ENCODE measurements at regions not wholly inside any gene's neighbourhood (a gene's known extent, or its start where the extent isn't known, plus 50 kb on each side); places are given as distances from the start of the nearest gene placed in this dataset.
A peak's percentile ranks its signal among the peaks of the same experiment; 100 is the strongest.

GRCh38 chr4:144353292-144353691 is 212.8 kb upstream of the GYPA start:
- no peaks in the 10 kb centered on the region for H3K9me3 ChIP-seq (ENCODE audit: control insufficient read depth, low read length)
- H3K27ac ChIP-seq (ENCODE audit: low read depth in 1 of 2, low read length in 2 of 2): no peak overlapping the region
- H3K4me3 ChIP-seq (ENCODE audit: low read length in 2 of 2): no peak overlapping the region
- 56 to 65% methylated on average over 5 of the region's 5 CpGs for WGBS, 2 donors
- no peaks in the 10 kb centered on the region for H3K36me3 ChIP-seq (ENCODE audit: control insufficient read depth in 1 of 2, insufficient read depth in 2 of 2, low read length in 1 of 2)
- ATAC-seq (ENCODE audit: low FRiP score) (no peak), DNase-seq (no peak)
- H3K4me1 ChIP-seq (ENCODE audit: control insufficient read depth in 1 of 2, insufficient read depth in 2 of 2, low read length in 2 of 2): no peaks in the 10 kb centered on the region
- no peaks in the 10 kb centered on the region for H3K27me3 ChIP-seq (ENCODE audit: control insufficient read depth in 1 of 2, insufficient read depth in 2 of 2, low read length in 1 of 2)
- intact Hi-C loops (cut with DNase I): no loop called here

GRCh38 chr4:144355811-144356757 is 215.6 kb upstream of the GYPA start:
- ATAC-seq (ENCODE audit: low FRiP score) (peak; percentile 30), DNase-seq (peak in 1 of 2 donors; percentile 51)
- WGBS, 2 donors: 22 to 27% methylated on average over 10 of the region's 10 CpGs

GRCh38 chr4:144356941-144357381 is 216.4 kb upstream of the GYPA start:
- 61 to 64% methylated on average over 9 of the region's 9 CpGs for WGBS, 2 donors
- Histone ChIP-seq H3K36me3 (ENCODE audit: control insufficient read depth in 1 of 2, insufficient read depth in 2 of 2, low read length in 1 of 2) (no peaks in the 10 kb centered on the region), H3K9me3 (ENCODE audit: control insufficient read depth, low read length) (no peaks in the 10 kb centered on the region), H3K4me3 (ENCODE audit: low read length in 2 of 2) (no peak overlapping the region), H3K27me3 (ENCODE audit: control insufficient read depth in 1 of 2, insufficient read depth in 2 of 2, low read length in 1 of 2) (no peaks in the 10 kb centered on the region), H3K27ac (ENCODE audit: low read depth in 1 of 2, low read length in 2 of 2) (no peak overlapping the region), H3K4me1 (ENCODE audit: control insufficient read depth in 1 of 2, insufficient read depth in 2 of 2, low read length in 2 of 2) (no peaks in the 10 kb centered on the region)
- DNase-seq: no peak
- intact Hi-C loops (cut with DNase I): no loop called here
- no peak for ATAC-seq (ENCODE audit: low FRiP score)

More at GRCh38 chr4:144355811-144356757, 215.6 kb upstream of the GYPA start:
- H3K4me1 ChIP-seq (ENCODE audit: control insufficient read depth in 1 of 2, insufficient read depth in 2 of 2, low read length in 2 of 2): no peaks in the 10 kb centered on the region
- H3K36me3 ChIP-seq (ENCODE audit: control insufficient read depth in 1 of 2, insufficient read depth in 2 of 2, low read length in 1 of 2): no peaks in the 10 kb centered on the region
- no peaks in the 10 kb centered on the region for H3K9me3 ChIP-seq (ENCODE audit: control insufficient read depth, low read length)
- no peak overlapping the region for H3K27ac ChIP-seq (ENCODE audit: low read depth in 1 of 2, low read length in 2 of 2)
- no peak overlapping the region for H3K4me3 ChIP-seq (ENCODE audit: low read length in 2 of 2)
- no peaks in the 10 kb centered on the region for H3K27me3 ChIP-seq (ENCODE audit: control insufficient read depth in 1 of 2, insufficient read depth in 2 of 2, low read length in 1 of 2)
- intact Hi-C loops (cut with DNase I): no loop called here

GRCh38 chr4:144357975-144358374 is 217.5 kb upstream of the GYPA start:
- Histone ChIP-seq H3K9me3 (ENCODE audit: control insufficient read depth, low read length) (no peaks in the 10 kb centered on the region), H3K36me3 (ENCODE audit: control insufficient read depth in 1 of 2, insufficient read depth in 2 of 2, low read length in 1 of 2) (no peaks in the 10 kb centered on the region), H3K4me3 (ENCODE audit: low read length in 2 of 2) (no peak overlapping the region), H3K27me3 (ENCODE audit: control insufficient read depth in 1 of 2, insufficient read depth in 2 of 2, low read length in 1 of 2) (no peaks in the 10 kb centered on the region), H3K4me1 (ENCODE audit: control insufficient read depth in 1 of 2, insufficient read depth in 2 of 2, low read length in 2 of 2) (no peaks in the 10 kb centered on the region), H3K27ac (ENCODE audit: low read depth in 1 of 2, low read length in 2 of 2) (no peak overlapping the region)
- ATAC-seq (ENCODE audit: low FRiP score) (no peak), DNase-seq (no peak)
- 69 to 72% methylated on average over 3 of the region's 3 CpGs for WGBS, 2 donors
- intact Hi-C loops (cut with DNase I): no loop called here

GRCh38 chr4:144360146-144360793 is 219.8 kb upstream of the GYPA start:
- Histone ChIP-seq H3K4me3 (ENCODE audit: low read length in 2 of 2) (no peak overlapping the region), H3K9me3 (ENCODE audit: control insufficient read depth, low read length) (no peaks in the 10 kb centered on the region), H3K27me3 (ENCODE audit: control insufficient read depth in 1 of 2, insufficient read depth in 2 of 2, low read length in 1 of 2) (no peaks in the 10 kb centered on the region), H3K27ac (ENCODE audit: low read depth in 1 of 2, low read length in 2 of 2) (no peak overlapping the region), H3K4me1 (ENCODE audit: control insufficient read depth in 1 of 2, insufficient read depth in 2 of 2, low read length in 2 of 2) (no peaks in the 10 kb centered on the region), H3K36me3 (ENCODE audit: control insufficient read depth in 1 of 2, insufficient read depth in 2 of 2, low read length in 1 of 2) (no peaks in the 10 kb centered on the region)
- 85 to 90% methylated on average over 3 of the region's 3 CpGs for WGBS, 2 donors
- intact Hi-C loops (cut with DNase I): no loop called here
- ATAC-seq (ENCODE audit: low FRiP score) (no peak), DNase-seq (no peak)

GRCh38 chr4:144362366-144362765 is 221.8 kb upstream of the GYPA start:
- Histone ChIP-seq H3K4me1 (ENCODE audit: control insufficient read depth in 1 of 2, insufficient read depth in 2 of 2, low read length in 2 of 2) (no peaks in the 10 kb centered on the region), H3K27me3 (ENCODE audit: control insufficient read depth in 1 of 2, insufficient read depth in 2 of 2, low read length in 1 of 2) (no peaks in the 10 kb centered on the region), H3K36me3 (ENCODE audit: control insufficient read depth in 1 of 2, insufficient read depth in 2 of 2, low read length in 1 of 2) (no peaks in the 10 kb centered on the region), H3K9me3 (ENCODE audit: control insufficient read depth, low read length) (no peaks in the 10 kb centered on the region), H3K4me3 (ENCODE audit: low read length in 2 of 2) (no peak overlapping the region), H3K27ac (ENCODE audit: low read depth in 1 of 2, low read length in 2 of 2) (no peak overlapping the region)
- intact Hi-C loops (cut with DNase I): no loop called here
- DNase-seq: no peak
- no peak for ATAC-seq (ENCODE audit: low FRiP score)

GRCh38 chr4:144363890-144364289 is 223.4 kb upstream of the GYPA start:
- H3K36me3 ChIP-seq (ENCODE audit: control insufficient read depth in 1 of 2, insufficient read depth in 2 of 2, low read length in 1 of 2): no peaks in the 10 kb centered on the region
- 95 to 97% methylated on average over 1 of the region's 1 CpG for WGBS, 2 donors
- intact Hi-C loops (cut with DNase I): no loop called here
- H3K27ac ChIP-seq (ENCODE audit: low read depth in 1 of 2, low read length in 2 of 2): no peak overlapping the region
- no peaks in the 10 kb centered on the region for H3K4me1 ChIP-seq (ENCODE audit: control insufficient read depth in 1 of 2, insufficient read depth in 2 of 2, low read length in 2 of 2)
- no peak overlapping the region for H3K4me3 ChIP-seq (ENCODE audit: low read length in 2 of 2)
- DNase-seq (no peak), ATAC-seq (ENCODE audit: low FRiP score) (no peak)
- H3K9me3 ChIP-seq (ENCODE audit: control insufficient read depth, low read length): no peaks in the 10 kb centered on the region
- no peaks in the 10 kb centered on the region for H3K27me3 ChIP-seq (ENCODE audit: control insufficient read depth in 1 of 2, insufficient read depth in 2 of 2, low read length in 1 of 2)

GRCh38 chr4:144366425-144366824 is 225.9 kb upstream of the GYPA start:
- DNase-seq: no peak
- H3K9me3 ChIP-seq (ENCODE audit: control insufficient read depth, low read length): no peaks in the 10 kb centered on the region
- no peaks in the 10 kb centered on the region for H3K4me1 ChIP-seq (ENCODE audit: control insufficient read depth in 1 of 2, insufficient read depth in 2 of 2, low read length in 2 of 2)
- H3K4me3 ChIP-seq (ENCODE audit: low read length in 2 of 2): no peak overlapping the region
- WGBS, 2 donors: 8 to 13% methylated on average over 1 of the region's 1 CpG
- no peaks in the 10 kb centered on the region for H3K27me3 ChIP-seq (ENCODE audit: control insufficient read depth in 1 of 2, insufficient read depth in 2 of 2, low read length in 1 of 2)
- no peak overlapping the region for H3K27ac ChIP-seq (ENCODE audit: low read depth in 1 of 2, low read length in 2 of 2)
- intact Hi-C loops (cut with DNase I): no loop called here
- peak; percentile 40 for ATAC-seq (ENCODE audit: low FRiP score)
- no peaks in the 10 kb centered on the region for H3K36me3 ChIP-seq (ENCODE audit: control insufficient read depth in 1 of 2, insufficient read depth in 2 of 2, low read length in 1 of 2)

GRCh38 chr4:144371485-144371884 is 231.0 kb upstream of the GYPA start:
- no peak for DNase-seq
- intact Hi-C loops (cut with DNase I): no loop called here
- H3K27ac ChIP-seq (ENCODE audit: low read depth in 1 of 2, low read length in 2 of 2): no peak overlapping the region
- no peaks in the 10 kb centered on the region for H3K4me1 ChIP-seq (ENCODE audit: control insufficient read depth in 1 of 2, insufficient read depth in 2 of 2, low read length in 2 of 2)
- H3K9me3 ChIP-seq (ENCODE audit: control insufficient read depth, low read length): no peaks in the 10 kb centered on the region
- ATAC-seq (ENCODE audit: low FRiP score): no peak
- H3K36me3 ChIP-seq (ENCODE audit: control insufficient read depth in 1 of 2, insufficient read depth in 2 of 2, low read length in 1 of 2): no peaks in the 10 kb centered on the region
- no peak overlapping the region for H3K4me3 ChIP-seq (ENCODE audit: low read length in 2 of 2)
- H3K27me3 ChIP-seq (ENCODE audit: control insufficient read depth in 1 of 2, insufficient read depth in 2 of 2, low read length in 1 of 2): no peaks in the 10 kb centered on the region

Measured in aorta (tissue), 5 donors.